Fibroblast of villous mesenchyme (primary cell): ENCODE measurements at regions not wholly inside any gene's neighbourhood (a gene's known extent, or its start where the extent isn't known, plus 50 kb on each side); places are given as distances from the start of the nearest gene placed in this dataset.

Source experiments
- DNase-seq: peaks from one replicate; pipeline ENCODE4 v3.0.0-alpha.2; 2010; ENCODE audit warnings: low read depth
- H3K4me3 ChIP-seq: 2 replicates; pipeline ENCODE4 v1.5.1; 2011; ENCODE audit warnings: low read depth, mild to moderate bottlenecking, low read length
- TF ChIP-seq, protein P1 (sequence below): IDR thresholded peaks from 2 replicates; pipeline ENCODE4 v1.5.1; 2012; ENCODE audit warnings: low read depth, mild to moderate bottlenecking, low read length; ENCODE audit not compliant: insufficient read depth

- TF ChIP-seq, protein P1, sequence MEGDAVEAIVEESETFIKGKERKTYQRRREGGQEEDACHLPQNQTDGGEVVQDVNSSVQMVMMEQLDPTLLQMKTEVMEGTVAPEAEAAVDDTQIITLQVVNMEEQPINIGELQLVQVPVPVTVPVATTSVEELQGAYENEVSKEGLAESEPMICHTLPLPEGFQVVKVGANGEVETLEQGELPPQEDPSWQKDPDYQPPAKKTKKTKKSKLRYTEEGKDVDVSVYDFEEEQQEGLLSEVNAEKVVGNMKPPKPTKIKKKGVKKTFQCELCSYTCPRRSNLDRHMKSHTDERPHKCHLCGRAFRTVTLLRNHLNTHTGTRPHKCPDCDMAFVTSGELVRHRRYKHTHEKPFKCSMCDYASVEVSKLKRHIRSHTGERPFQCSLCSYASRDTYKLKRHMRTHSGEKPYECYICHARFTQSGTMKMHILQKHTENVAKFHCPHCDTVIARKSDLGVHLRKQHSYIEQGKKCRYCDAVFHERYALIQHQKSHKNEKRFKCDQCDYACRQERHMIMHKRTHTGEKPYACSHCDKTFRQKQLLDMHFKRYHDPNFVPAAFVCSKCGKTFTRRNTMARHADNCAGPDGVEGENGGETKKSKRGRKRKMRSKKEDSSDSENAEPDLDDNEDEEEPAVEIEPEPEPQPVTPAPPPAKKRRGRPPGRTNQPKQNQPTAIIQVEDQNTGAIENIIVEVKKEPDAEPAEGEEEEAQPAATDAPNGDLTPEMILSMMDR, result no peak
- no peak overlapping the region for H3K4me3 ChIP-seq
- no peak for DNase-seq
Observed at GRCh38 chr9:13896922-13897835, 416.8 kb downstream of the NFIB start.

- TF ChIP-seq, protein P1, result no peak
- no peak overlapping the region for H3K4me3 ChIP-seq
- no peak for DNase-seq
Observed at GRCh38 chr9:13896047-13896446, 417.9 kb downstream of the NFIB start.

DNA sequence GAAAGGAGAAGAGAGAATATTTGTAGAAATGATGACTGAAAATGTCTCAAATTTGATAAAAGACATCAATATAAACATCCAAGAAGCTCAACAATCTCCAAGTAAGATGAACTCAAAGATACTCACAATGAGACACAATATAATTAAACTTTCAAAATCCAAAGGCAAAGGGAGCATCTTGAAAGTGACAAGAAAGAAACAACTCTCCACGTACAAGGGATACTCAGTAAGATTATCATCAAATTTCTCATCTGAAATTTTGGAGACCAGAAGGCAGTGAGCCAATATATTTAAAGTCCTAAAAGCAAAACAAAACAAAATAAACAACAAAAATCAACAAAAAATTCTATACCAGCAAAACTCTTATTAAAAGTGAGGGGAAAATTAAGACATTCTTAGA is 428.7 kb downstream of the NFIB start:
- H3K4me3 ChIP-seq, result no peak overlapping the region

GRCh38 chr9:13879981-13880380 is 434.0 kb downstream of the NFIB start:
- H3K4me3 ChIP-seq, result no peak overlapping the region
- DNase-seq, result no peak
- TF ChIP-seq, protein P1, result no peak

More for the DNA sequence above, 428.7 kb downstream of the NFIB start:
- TF ChIP-seq, protein P1, result no peak
- no peak for DNase-seq

- no peak overlapping the region for H3K4me3 ChIP-seq
- TF ChIP-seq, protein P1, result no peak
- DNase-seq, result no peak
Observed at GRCh38 chr9:13879011-13879410, 434.9 kb downstream of the NFIB start.

GRCh38 chr9:13878241-13878711 is 435.7 kb downstream of the NFIB start:
- TF ChIP-seq, protein P1, result no peak
- DNase-seq, result no peak
- no peak overlapping the region for H3K4me3 ChIP-seq
